ENCODE measurements at regions not wholly inside any gene's neighbourhood (a gene's known extent, or its start where the extent isn't known, plus 50 kb on each side); places are given as distances from the start of the nearest gene placed in this dataset.

DNA sequence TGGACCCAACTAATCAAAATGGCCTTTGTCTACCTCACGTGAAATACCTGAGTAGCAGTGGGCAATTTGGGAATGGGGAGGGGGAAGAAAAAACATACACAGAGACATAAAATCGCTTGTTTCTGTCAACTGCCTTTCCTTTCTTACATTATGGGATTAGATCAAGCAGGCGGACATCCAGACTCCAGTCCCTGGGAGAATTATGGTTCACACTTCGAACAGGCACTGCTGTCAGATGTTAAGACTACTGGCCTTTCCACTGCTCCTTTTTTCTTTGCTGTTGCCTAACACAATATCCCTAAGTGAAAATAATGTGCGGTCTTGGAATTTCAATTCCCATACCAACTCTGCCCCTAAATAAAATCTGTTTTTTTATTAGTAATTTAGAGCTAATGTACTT is 1719.7 kb upstream of the SLC10A2 start:
- no peak for DNase-seq (ENCODE audit: low spot score)
- Histone ChIP-seq H3K9me3 (ENCODE audit: low read length) (no peaks in the 10 kb centered on the region), H3K79me2 (ENCODE audit: insufficient read depth, low read depth, low read length) (no peaks in the 10 kb centered on the region), H3K4me2 (ENCODE audit: low read length) (no peak overlapping the region), H3K4me3 (ENCODE audit: low read depth, low read length, poor library complexity, severe bottlenecking) (no peak overlapping the region), H3K27ac (ENCODE audit: low read depth, low read length, poor library complexity, severe bottlenecking) (no peak overlapping the region), H3K4me1 (ENCODE audit: insufficient read depth, low read length, poor library complexity, severe bottlenecking) (no peaks in the 10 kb centered on the region), H3K9me2 (ENCODE audit: insufficient read depth, low read length) (no peaks in the 10 kb centered on the region), H2AFZ (ENCODE audit: low read length) (no peak overlapping the region), H3K36me3 (ENCODE audit: insufficient read depth, low read length) (no peaks in the 10 kb centered on the region), H4K20me1 (ENCODE audit: insufficient read depth, low read length) (no peaks in the 10 kb centered on the region)
- POLR2A ChIA-PET = interaction anchor here (0.6 kb wide), 1 partner anchor 111 kb away, joined by 3 read pairs; no protein-coding TSS in a partner anchor
- TF ChIP-seq, protein P1, sequence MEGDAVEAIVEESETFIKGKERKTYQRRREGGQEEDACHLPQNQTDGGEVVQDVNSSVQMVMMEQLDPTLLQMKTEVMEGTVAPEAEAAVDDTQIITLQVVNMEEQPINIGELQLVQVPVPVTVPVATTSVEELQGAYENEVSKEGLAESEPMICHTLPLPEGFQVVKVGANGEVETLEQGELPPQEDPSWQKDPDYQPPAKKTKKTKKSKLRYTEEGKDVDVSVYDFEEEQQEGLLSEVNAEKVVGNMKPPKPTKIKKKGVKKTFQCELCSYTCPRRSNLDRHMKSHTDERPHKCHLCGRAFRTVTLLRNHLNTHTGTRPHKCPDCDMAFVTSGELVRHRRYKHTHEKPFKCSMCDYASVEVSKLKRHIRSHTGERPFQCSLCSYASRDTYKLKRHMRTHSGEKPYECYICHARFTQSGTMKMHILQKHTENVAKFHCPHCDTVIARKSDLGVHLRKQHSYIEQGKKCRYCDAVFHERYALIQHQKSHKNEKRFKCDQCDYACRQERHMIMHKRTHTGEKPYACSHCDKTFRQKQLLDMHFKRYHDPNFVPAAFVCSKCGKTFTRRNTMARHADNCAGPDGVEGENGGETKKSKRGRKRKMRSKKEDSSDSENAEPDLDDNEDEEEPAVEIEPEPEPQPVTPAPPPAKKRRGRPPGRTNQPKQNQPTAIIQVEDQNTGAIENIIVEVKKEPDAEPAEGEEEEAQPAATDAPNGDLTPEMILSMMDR (conservative IDR thresholded peaks at IDR 0.05; ENCODE audit: low read length) = no peak
- TF ChIP-seq EZH2phosphoT487 (IDR thresholded peaks at IDR 0.05; ENCODE audit: borderline replicate concordance, low read depth, low read length) = no peak
- intact Hi-C loops (cut with micrococcal nuclease; ENCODE audit: unreplicated experiment) = no loop called here
- CTCF ChIA-PET (ENCODE audit: unreplicated experiment) = no interaction called here
- BruUV-seq (replicated peaks) = no TSS peak

DNA sequence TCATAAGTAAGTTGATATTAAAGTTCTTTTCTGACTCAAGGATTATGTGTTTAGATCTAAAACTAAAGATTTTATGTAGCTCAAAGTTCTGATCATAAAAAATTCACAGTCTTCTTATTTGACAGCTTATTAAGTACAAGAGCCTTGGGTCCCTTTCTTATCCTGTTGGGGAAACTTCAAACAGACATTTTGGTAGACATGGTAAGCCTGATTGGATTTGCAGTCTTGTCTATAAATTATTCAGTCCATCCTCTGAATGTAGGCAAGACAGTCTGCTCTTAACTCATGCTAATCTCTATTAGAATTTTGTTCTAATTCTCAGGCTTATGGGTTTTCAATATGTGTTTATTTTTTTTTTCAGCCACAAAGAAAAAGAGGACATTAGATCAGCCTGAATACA is 1718.7 kb upstream of the SLC10A2 start:
- POLR2A ChIA-PET = no interaction called here
- no peaks in the 10 kb centered on the region for H4K20me1 ChIP-seq (ENCODE audit: insufficient read depth, low read length)
- BruUV-seq (replicated peaks) = no TSS peak
- TF ChIP-seq EZH2phosphoT487 (IDR thresholded peaks at IDR 0.05; ENCODE audit: borderline replicate concordance, low read depth, low read length) = no peak
- TF ChIP-seq, protein P1 (conservative IDR thresholded peaks at IDR 0.05; ENCODE audit: low read length) = no peak
- H3K36me3 ChIP-seq (ENCODE audit: insufficient read depth, low read length) = no peaks in the 10 kb centered on the region
- no peaks in the 10 kb centered on the region for H3K9me2 ChIP-seq (ENCODE audit: insufficient read depth, low read length)
- no peak overlapping the region for H3K4me2 ChIP-seq (ENCODE audit: low read length)
- H3K27ac ChIP-seq (ENCODE audit: low read depth, low read length, poor library complexity, severe bottlenecking) = no peak overlapping the region
- no peaks in the 10 kb centered on the region for H3K9me3 ChIP-seq (ENCODE audit: low read length)
- no peak for DNase-seq (ENCODE audit: low spot score)
- intact Hi-C loops (cut with micrococcal nuclease; ENCODE audit: unreplicated experiment) = no loop called here
- H2AFZ ChIP-seq (ENCODE audit: low read length) = no peak overlapping the region
- H3K4me3 ChIP-seq (ENCODE audit: low read depth, low read length, poor library complexity, severe bottlenecking) = no peak overlapping the region
- H3K4me1 ChIP-seq (ENCODE audit: insufficient read depth, low read length, poor library complexity, severe bottlenecking) = no peaks in the 10 kb centered on the region
- CTCF ChIA-PET (ENCODE audit: unreplicated experiment) = no interaction called here
- H3K79me2 ChIP-seq (ENCODE audit: insufficient read depth, low read depth, low read length) = no peaks in the 10 kb centered on the region

DNA sequence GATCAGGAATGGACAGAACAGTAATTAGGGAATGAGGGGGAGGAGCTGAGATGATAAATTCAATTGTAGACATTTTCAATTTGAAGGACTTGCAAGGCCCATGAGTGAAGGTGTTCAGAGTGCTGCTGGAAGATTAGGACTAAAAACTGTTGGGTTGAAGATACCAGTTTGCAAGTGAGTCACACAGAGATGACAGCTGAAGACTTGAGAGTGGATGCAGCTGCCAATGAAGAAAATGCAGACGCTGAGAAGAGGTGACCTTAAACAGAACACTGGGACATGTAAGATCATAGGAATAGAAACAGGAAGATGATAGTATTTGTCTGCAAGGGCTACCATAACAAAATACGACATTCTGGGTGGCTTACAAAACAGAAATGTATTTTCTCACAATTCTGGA is 1716.5 kb upstream of the SLC10A2 start:
- no peak overlapping the region for H3K4me2 ChIP-seq (ENCODE audit: low read length)
- CTCF ChIA-PET (ENCODE audit: unreplicated experiment) = no interaction called here
- no peaks in the 10 kb centered on the region for H3K4me1 ChIP-seq (ENCODE audit: insufficient read depth, low read length, poor library complexity, severe bottlenecking)
- DNase-seq (ENCODE audit: low spot score) = no peak
- no peaks in the 10 kb centered on the region for H3K9me2 ChIP-seq (ENCODE audit: insufficient read depth, low read length)
- H3K27ac ChIP-seq (ENCODE audit: low read depth, low read length, poor library complexity, severe bottlenecking) = no peak overlapping the region
- intact Hi-C loops (cut with micrococcal nuclease; ENCODE audit: unreplicated experiment) = no loop called here
- no peak overlapping the region for H2AFZ ChIP-seq (ENCODE audit: low read length)
- no peak overlapping the region for H3K4me3 ChIP-seq (ENCODE audit: low read depth, low read length, poor library complexity, severe bottlenecking)
- no peak for TF ChIP-seq EZH2phosphoT487 (IDR thresholded peaks at IDR 0.05; ENCODE audit: borderline replicate concordance, low read depth, low read length)
- TF ChIP-seq, protein P1 (conservative IDR thresholded peaks at IDR 0.05; ENCODE audit: low read length) = no peak
- no peaks in the 10 kb centered on the region for H3K9me3 ChIP-seq (ENCODE audit: low read length)
- H3K79me2 ChIP-seq (ENCODE audit: insufficient read depth, low read depth, low read length) = no peaks in the 10 kb centered on the region
- POLR2A ChIA-PET = no interaction called here
- BruUV-seq (replicated peaks) = no TSS peak
- no peaks in the 10 kb centered on the region for H4K20me1 ChIP-seq (ENCODE audit: insufficient read depth, low read length)
- no peaks in the 10 kb centered on the region for H3K36me3 ChIP-seq (ENCODE audit: insufficient read depth, low read length)

Measured in OCI-LY7 (cell line).